ENCODE measurements at regions not wholly inside any gene's neighbourhood (a gene's known extent, or its start where the extent isn't known, plus 50 kb on each side); places are given as distances from the start of the nearest gene placed in this dataset.

GRCh38 chr11:88050247-88050646, 125.0 kb downstream of the RAB38 start:
- TF ChIP-seq POLR2A (IDR thresholded peaks at IDR 0.05) = no peak
- TF ChIP-seq CTCF (IDR thresholded peaks at IDR 0.05 in 4 of 5, conservative IDR thresholded peaks at IDR 0.05 in 1 of 5) = no peak
